GM12878 (cell line): ENCODE measurements at regions not wholly inside any gene's neighbourhood (a gene's known extent, or its start where the extent isn't known, plus 50 kb on each side); places are given as distances from the start of the nearest gene placed in this dataset.

Source experiments
- TBL1XR1 ChIP-seq: IDR thresholded peaks from 2 replicates; pipeline ENCODE4 v1.6.1; 2012; ENCODE audit warnings: low read depth, low read length, improper control_type of control experiment
- TF ChIP-seq, protein P1 (sequence below), 3 experiments: IDR thresholded peaks in 2 of 3; conservative IDR thresholded peaks in 1 of 3; 2 replicates each; pipeline ENCODE4 v1.5.1; 2011; ENCODE audit warnings: low read depth in 3 of 3, low read length in 3 of 3, mild to moderate bottlenecking in 3 of 3, control low read depth in 2 of 3, moderate library complexity in 2 of 3, inconsistent platforms in 1 of 3, mixed read lengths in 1 of 3; ENCODE audit not compliant: control insufficient read depth in 2 of 3, insufficient read depth in 1 of 3; ENCODE audit errors: extremely low read depth in 1 of 3
- TF ChIP-seq, protein P2 (sequence below): fragments of 450-650 bp; IDR thresholded peaks from 2 replicates; pipeline ENCODE4 v1.6.1; 2017; ENCODE audit warnings: mild to moderate bottlenecking, moderate library complexity

DNA sequence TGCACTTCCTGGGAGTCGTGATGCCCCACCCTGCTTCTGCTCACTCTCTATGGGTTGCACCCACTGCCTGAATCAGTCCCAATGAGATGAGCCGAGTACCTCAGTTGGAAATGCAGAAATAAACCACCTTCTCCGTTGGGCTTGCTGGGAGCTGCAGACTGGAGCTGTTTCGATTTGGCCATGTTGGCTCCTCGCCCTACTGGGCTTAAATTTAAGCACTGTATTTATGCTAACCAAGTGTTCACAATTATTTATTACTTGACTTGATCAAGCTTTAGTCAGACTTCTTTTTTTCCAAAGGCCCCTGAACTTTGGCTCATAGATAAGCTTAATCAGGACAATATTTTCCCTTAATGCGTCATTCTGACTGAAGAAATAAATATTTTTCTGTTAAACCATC is 1072.4 kb upstream of the CDH9 start:
- TF ChIP-seq, protein P1, sequence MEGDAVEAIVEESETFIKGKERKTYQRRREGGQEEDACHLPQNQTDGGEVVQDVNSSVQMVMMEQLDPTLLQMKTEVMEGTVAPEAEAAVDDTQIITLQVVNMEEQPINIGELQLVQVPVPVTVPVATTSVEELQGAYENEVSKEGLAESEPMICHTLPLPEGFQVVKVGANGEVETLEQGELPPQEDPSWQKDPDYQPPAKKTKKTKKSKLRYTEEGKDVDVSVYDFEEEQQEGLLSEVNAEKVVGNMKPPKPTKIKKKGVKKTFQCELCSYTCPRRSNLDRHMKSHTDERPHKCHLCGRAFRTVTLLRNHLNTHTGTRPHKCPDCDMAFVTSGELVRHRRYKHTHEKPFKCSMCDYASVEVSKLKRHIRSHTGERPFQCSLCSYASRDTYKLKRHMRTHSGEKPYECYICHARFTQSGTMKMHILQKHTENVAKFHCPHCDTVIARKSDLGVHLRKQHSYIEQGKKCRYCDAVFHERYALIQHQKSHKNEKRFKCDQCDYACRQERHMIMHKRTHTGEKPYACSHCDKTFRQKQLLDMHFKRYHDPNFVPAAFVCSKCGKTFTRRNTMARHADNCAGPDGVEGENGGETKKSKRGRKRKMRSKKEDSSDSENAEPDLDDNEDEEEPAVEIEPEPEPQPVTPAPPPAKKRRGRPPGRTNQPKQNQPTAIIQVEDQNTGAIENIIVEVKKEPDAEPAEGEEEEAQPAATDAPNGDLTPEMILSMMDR (IDR thresholded peaks at IDR 0.05 in 2 of 3, conservative IDR thresholded peaks at IDR 0.05 in 1 of 3; ENCODE audit: control insufficient read depth in 2 of 3, extremely low read depth in 1 of 3, insufficient read depth in 1 of 3, low read depth in 3 of 3, low read length in 3 of 3), result no peak
- TF ChIP-seq, protein P2, sequence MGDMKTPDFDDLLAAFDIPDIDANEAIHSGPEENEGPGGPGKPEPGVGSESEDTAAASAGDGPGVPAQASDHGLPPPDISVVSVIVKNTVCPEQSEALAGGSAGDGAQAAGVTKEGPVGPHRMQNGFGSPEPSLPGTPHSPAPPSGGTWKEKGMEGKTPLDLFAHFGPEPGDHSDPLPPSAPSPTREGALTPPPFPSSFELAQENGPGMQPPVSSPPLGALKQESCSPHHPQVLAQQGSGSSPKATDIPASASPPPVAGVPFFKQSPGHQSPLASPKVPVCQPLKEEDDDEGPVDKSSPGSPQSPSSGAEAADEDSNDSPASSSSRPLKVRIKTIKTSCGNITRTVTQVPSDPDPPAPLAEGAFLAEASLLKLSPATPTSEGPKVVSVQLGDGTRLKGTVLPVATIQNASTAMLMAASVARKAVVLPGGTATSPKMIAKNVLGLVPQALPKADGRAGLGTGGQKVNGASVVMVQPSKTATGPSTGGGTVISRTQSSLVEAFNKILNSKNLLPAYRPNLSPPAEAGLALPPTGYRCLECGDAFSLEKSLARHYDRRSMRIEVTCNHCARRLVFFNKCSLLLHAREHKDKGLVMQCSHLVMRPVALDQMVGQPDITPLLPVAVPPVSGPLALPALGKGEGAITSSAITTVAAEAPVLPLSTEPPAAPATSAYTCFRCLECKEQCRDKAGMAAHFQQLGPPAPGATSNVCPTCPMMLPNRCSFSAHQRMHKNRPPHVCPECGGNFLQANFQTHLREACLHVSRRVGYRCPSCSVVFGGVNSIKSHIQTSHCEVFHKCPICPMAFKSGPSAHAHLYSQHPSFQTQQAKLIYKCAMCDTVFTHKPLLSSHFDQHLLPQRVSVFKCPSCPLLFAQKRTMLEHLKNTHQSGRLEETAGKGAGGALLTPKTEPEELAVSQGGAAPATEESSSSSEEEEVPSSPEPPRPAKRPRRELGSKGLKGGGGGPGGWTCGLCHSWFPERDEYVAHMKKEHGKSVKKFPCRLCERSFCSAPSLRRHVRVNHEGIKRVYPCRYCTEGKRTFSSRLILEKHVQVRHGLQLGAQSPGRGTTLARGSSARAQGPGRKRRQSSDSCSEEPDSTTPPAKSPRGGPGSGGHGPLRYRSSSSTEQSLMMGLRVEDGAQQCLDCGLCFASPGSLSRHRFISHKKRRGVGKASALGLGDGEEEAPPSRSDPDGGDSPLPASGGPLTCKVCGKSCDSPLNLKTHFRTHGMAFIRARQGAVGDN, result no peak
- TF ChIP-seq TBL1XR1, result no peak
